HepG2 (cell line): ENCODE measurements at regions not wholly inside any gene's neighbourhood (a gene's known extent, or its start where the extent isn't known, plus 50 kb on each side); places are given as distances from the start of the nearest gene placed in this dataset.

ENCODE experiments used
- ATAD3A ChIP-seq: sonication (generic); formaldehyde crosslinking; IDR thresholded peaks from 2 replicates; pipeline ENCODE4 v1.4.0; 2020; ENCODE audit warnings: missing genetic modification reagents
- CEBPG ChIP-seq: IDR thresholded peaks from 2 replicates; pipeline ENCODE4 v1.6.1; 2016
- FIP1L1 ChIP-seq: fragments of 200-400 bp; formaldehyde crosslinking; IDR thresholded peaks from 2 replicates; pipeline ENCODE4 v1.6.1; 2018; ENCODE audit warnings: low read depth, mild to moderate bottlenecking, low read length, moderate library complexity, borderline replicate concordance; ENCODE audit not compliant: insufficient read depth
- GABPB1 ChIP-seq: IDR thresholded peaks from 2 replicates; pipeline ENCODE4 v1.6.1; 2016; ENCODE audit warnings: mild to moderate bottlenecking, missing genetic modification reagents, moderate library complexity, missing compliant biosample characterization
- JUND ChIP-seq: sonication (generic); formaldehyde crosslinking; IDR thresholded peaks from 2 replicates; pipeline ENCODE4 v1.8.0; 2022; ENCODE audit warnings: mild to moderate bottlenecking, missing genetic modification reagents
- LRRFIP1 ChIP-seq: sonication (generic); formaldehyde crosslinking; conservative IDR thresholded peaks from 2 replicates; pipeline ENCODE4 v1.4.0; 2020; ENCODE audit warnings: missing genetic modification reagents
- MAX ChIP-seq: IDR thresholded peaks from 2 replicates; pipeline ENCODE4 v1.6.1; 2012; ENCODE audit warnings: inconsistent platforms
- MLXIP ChIP-seq: sonication (generic); formaldehyde crosslinking; IDR thresholded peaks from 2 replicates; pipeline ENCODE4 v1.9.0; 2021; ENCODE audit warnings: missing genetic modification reagents, borderline replicate concordance
- SMAD9 ChIP-seq: sonication (generic); formaldehyde crosslinking; IDR thresholded peaks from 2 replicates; pipeline ENCODE4 v1.5.1; 2020; ENCODE audit warnings: mild to moderate bottlenecking, missing genetic modification reagents
- TBP ChIP-seq: sonication (generic); formaldehyde crosslinking; IDR thresholded peaks from 2 replicates; pipeline ENCODE4 v1.5.0; 2020; ENCODE audit warnings: missing genetic modification reagents
- TCF12 ChIP-seq, 2 experiments: fragments of 450-650 bp in 1 of 2; sonication (generic) in 1 of 2; formaldehyde crosslinking in 1 of 2; IDR thresholded peaks; 2 replicates each; pipeline versions ENCODE4 v1.6.1 to v1.8.0; 2017 to 2022; ENCODE audit warnings: antibody characterized with exemption in 1 of 2, mild to moderate bottlenecking in 1 of 2, missing genetic modification reagents in 1 of 2, moderate library complexity in 1 of 2
- UBTF ChIP-seq: sonication (generic); formaldehyde crosslinking; IDR thresholded peaks from 2 replicates; pipeline ENCODE4 v1.4.0; 2020; ENCODE audit warnings: mild to moderate bottlenecking, missing genetic modification reagents
- ZNF235 ChIP-seq: sonication (generic); formaldehyde crosslinking; IDR thresholded peaks from 2 replicates; pipeline ENCODE4 v1.8.1; 2023; ENCODE audit warnings: mild to moderate bottlenecking, missing genetic modification reagents, borderline replicate concordance
- ZNF274 ChIP-seq: sonication (generic); formaldehyde crosslinking; IDR thresholded peaks from 2 replicates; pipeline ENCODE4 v1.5.1; 2020; ENCODE audit warnings: mild to moderate bottlenecking, missing genetic modification reagents
- ZNF362 ChIP-seq: sonication (generic); formaldehyde crosslinking; IDR thresholded peaks from 2 replicates; pipeline ENCODE4 v1.4.0; 2020; ENCODE audit warnings: missing genetic modification reagents, mild to moderate bottlenecking, borderline replicate concordance
- ZNF382 ChIP-seq: sonication (generic); formaldehyde crosslinking; IDR thresholded peaks from 2 replicates; pipeline ENCODE4 v1.5.0; 2020; ENCODE audit warnings: missing genetic modification reagents, mild to moderate bottlenecking, borderline replicate concordance
- ZNF883 ChIP-seq: sonication (generic); formaldehyde crosslinking; IDR thresholded peaks from 2 replicates; pipeline ENCODE4 v1.5.1; 2020; ENCODE audit warnings: mild to moderate bottlenecking, missing genetic modification reagents; ENCODE audit errors: not compliant biosample characterization

GRCh38 chr20:50309764-50310672 is 119.4 kb downstream of the CEBPB start (continued):
- TF ChIP-seq ZNF382 (CRISPR knock-in tag) (no peak), SMAD9 (CRISPR knock-in tag) (no peak), CEBPG (CRISPR knock-in tag) (no peak), TCF12 (IDR thresholded peaks at IDR 0.05) (no peak), TCF12 (CRISPR knock-in tag; IDR thresholded peaks at IDR 0.05) (no peak), JUND (CRISPR knock-in tag) (no peak), ZNF274 (CRISPR knock-in tag) (0 out of 2 replicates have a peak, but pooled peaks have one; percentile 31), GABPB1 (CRISPR knock-in tag) (no peak), MLXIP (CRISPR knock-in tag) (no peak), MAX (peak; percentile 45), ZNF883 (CRISPR knock-in tag) (peak; percentile 77), FIP1L1 (no peak), ATAD3A (CRISPR knock-in tag) (no peak), LRRFIP1 (CRISPR knock-in tag) (no peak), ZNF235 (CRISPR knock-in tag) (0 out of 2 replicates have a peak, but pooled peaks have one; percentile 23), TBP (CRISPR knock-in tag) (no peak), ZNF362 (0 out of 2 replicates have a peak, but pooled peaks have one; percentile 13), UBTF (CRISPR knock-in tag) (no peak)
